ENCODE measurements at regions not wholly inside any gene's neighbourhood (a gene's known extent, or its start where the extent isn't known, plus 50 kb on each side); places are given as distances from the start of the nearest gene placed in this dataset.

DNA sequence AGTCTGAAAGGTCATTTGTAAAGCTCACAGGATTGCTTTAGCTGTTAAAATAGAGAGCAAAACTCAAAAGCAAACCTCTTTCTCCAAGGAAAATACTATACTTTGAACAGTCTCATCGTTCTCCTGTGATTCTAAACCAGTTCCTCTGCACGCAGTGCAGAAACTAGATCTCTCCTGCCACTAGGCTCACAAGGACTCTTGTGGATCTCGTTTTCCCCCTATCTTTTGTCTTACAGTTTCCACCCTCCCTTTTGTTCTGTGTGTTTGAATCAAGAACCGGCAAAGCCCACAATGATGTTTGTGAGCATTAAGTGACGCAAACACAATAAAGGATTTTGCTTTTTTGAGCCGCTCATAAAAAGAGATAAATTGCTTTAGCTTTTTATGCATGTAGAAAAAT, 1103.5 kb upstream of the RBFOX1 start:
- TF ChIP-seq, protein P1, sequence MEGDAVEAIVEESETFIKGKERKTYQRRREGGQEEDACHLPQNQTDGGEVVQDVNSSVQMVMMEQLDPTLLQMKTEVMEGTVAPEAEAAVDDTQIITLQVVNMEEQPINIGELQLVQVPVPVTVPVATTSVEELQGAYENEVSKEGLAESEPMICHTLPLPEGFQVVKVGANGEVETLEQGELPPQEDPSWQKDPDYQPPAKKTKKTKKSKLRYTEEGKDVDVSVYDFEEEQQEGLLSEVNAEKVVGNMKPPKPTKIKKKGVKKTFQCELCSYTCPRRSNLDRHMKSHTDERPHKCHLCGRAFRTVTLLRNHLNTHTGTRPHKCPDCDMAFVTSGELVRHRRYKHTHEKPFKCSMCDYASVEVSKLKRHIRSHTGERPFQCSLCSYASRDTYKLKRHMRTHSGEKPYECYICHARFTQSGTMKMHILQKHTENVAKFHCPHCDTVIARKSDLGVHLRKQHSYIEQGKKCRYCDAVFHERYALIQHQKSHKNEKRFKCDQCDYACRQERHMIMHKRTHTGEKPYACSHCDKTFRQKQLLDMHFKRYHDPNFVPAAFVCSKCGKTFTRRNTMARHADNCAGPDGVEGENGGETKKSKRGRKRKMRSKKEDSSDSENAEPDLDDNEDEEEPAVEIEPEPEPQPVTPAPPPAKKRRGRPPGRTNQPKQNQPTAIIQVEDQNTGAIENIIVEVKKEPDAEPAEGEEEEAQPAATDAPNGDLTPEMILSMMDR (IDR thresholded peaks at IDR 0.05) = no peak
- no peak for TF ChIP-seq POLR2A (IDR thresholded peaks at IDR 0.05)
